ENCODE measurements at regions not wholly inside any gene's neighbourhood (a gene's known extent, or its start where the extent isn't known, plus 50 kb on each side); places are given as distances from the start of the nearest gene placed in this dataset.

DNA sequence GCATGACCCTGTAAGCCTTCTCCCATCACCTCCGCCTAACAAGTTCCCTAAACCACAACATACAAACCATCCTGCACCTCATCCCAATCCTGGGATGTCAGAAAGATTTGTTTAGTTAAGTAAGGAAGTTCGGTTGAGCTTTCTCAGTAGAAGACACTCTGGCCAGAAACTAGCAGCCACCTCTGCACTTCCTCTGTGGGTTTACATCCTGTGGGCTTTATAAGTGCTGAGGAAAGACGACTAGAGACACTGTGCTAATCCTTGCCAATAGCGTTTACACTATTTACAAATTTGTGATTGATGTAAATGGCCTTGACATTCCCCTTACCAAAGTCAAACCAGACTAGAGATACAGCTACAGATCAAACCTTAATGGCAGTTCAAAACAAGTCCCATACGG lies 246.0 kb downstream of the KDM5D start:
- Histone ChIP-seq H3K4me3 (no peak overlapping the region), H3K27ac (no peak overlapping the region), H3K4me1 (no peaks in the 10 kb centered on the region), H3K9me3 (no peaks in the 10 kb centered on the region), H3K27me3 (no peaks in the 10 kb centered on the region), H3K36me3 (no peaks in the 10 kb centered on the region)
- 30% methylated on average over 5 of the region's 5 CpGs; no CpG with 5 or more reads in 1 of the 2 donors for WGBS, 2 donors
- FAIRE-seq (no peak), ATAC-seq (no peak), DNase-seq (no peak)
- intact Hi-C loops (cut with DNase I), result no loop called here
- TF ChIP-seq, protein P1, sequence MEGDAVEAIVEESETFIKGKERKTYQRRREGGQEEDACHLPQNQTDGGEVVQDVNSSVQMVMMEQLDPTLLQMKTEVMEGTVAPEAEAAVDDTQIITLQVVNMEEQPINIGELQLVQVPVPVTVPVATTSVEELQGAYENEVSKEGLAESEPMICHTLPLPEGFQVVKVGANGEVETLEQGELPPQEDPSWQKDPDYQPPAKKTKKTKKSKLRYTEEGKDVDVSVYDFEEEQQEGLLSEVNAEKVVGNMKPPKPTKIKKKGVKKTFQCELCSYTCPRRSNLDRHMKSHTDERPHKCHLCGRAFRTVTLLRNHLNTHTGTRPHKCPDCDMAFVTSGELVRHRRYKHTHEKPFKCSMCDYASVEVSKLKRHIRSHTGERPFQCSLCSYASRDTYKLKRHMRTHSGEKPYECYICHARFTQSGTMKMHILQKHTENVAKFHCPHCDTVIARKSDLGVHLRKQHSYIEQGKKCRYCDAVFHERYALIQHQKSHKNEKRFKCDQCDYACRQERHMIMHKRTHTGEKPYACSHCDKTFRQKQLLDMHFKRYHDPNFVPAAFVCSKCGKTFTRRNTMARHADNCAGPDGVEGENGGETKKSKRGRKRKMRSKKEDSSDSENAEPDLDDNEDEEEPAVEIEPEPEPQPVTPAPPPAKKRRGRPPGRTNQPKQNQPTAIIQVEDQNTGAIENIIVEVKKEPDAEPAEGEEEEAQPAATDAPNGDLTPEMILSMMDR (IDR thresholded peaks at IDR 0.05), result no peak

DNA sequence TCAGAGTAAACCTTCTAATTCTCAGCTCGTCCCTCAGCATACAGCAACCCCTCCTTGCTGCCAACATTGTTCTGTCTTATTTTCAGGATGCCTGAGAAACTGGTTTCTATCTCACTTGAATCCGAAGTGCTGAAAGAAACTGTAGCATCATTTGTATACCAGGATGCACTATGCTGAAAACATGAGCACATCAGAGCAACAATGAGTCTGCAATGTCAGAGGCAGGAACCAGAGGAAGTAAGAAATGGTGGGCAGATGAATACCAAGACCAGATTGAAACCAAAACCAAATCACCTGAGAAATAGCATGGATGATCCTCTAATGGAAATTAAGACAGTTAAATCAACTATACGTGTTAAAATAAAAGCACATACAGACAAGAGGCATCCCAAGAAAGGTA lies 257.0 kb downstream of the KDM5D start:
- no peaks in the 10 kb centered on the region for H3K27me3 ChIP-seq
- DNase-seq (no peak), ATAC-seq (no peak), FAIRE-seq (no peak)
- intact Hi-C loops (cut with DNase I), result no loop called here
- TF ChIP-seq, protein P1 (IDR thresholded peaks at IDR 0.05), result no peak
- WGBS, 2 donors, result 30% methylated on average over 3 of the region's 3 CpGs; no CpG with 5 or more reads in 1 of the 2 donors
- no peaks in the 10 kb centered on the region for H3K36me3 ChIP-seq
- no peak overlapping the region for H3K4me3 ChIP-seq
- no peaks in the 10 kb centered on the region for H3K9me3 ChIP-seq
- no peak overlapping the region for H3K27ac ChIP-seq
- no peaks in the 10 kb centered on the region for H3K4me1 ChIP-seq

DNA sequence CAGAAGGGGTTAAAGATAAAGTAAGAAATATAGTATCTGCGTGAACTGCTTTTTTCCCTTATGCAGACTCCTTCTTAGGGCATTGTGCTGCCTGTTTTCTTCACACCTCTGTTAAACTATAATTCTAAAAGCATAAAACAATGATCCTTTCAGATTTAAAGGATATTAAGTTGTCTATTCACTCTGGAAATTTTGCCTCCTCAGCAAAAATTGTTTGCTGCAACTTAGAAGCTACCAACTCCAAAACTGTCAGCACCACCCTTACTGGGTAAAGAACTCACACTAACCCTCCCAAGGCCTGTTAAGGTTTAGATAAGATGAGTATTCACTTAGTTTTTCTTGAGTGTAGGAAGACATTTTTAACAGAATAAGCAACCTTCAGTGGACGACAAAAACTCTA lies 259.5 kb downstream of the KDM5D start:
- FAIRE-seq, result no peak
- no peak for ATAC-seq
- no peak for DNase-seq
- Histone ChIP-seq H3K27ac (no peak overlapping the region), H3K4me3 (no peak overlapping the region), H3K4me1 (no peaks in the 10 kb centered on the region), H3K36me3 (no peaks in the 10 kb centered on the region), H3K9me3 (no peaks in the 10 kb centered on the region), H3K27me3 (no peaks in the 10 kb centered on the region)
- 59% methylated on average over 2 of the region's 2 CpGs; no CpG with 5 or more reads in 1 of the 2 donors for WGBS, 2 donors
- TF ChIP-seq, protein P1 (IDR thresholded peaks at IDR 0.05), result no peak
- intact Hi-C loops (cut with DNase I), result no loop called here

DNA sequence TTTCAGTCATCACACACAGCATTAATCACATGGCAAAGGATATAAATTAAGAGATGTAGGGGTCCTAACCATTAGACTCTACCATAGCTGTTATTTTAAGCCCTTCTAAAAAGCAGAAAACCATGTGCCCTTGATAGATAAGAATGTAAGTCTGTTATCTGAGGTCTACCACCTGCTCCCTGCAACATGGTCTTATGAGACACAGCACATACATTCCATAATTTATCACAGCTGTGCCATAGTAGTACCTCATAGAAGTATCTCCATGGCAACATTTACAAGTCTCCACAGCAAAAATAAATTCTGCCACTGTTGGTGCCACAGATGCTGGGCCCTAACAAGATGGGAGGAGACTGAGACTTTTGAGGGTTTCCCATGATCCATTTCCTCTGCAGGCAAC lies 265.4 kb downstream of the KDM5D start:
- no peak for DNase-seq
- intact Hi-C loops (cut with DNase I), result no loop called here

DNA sequence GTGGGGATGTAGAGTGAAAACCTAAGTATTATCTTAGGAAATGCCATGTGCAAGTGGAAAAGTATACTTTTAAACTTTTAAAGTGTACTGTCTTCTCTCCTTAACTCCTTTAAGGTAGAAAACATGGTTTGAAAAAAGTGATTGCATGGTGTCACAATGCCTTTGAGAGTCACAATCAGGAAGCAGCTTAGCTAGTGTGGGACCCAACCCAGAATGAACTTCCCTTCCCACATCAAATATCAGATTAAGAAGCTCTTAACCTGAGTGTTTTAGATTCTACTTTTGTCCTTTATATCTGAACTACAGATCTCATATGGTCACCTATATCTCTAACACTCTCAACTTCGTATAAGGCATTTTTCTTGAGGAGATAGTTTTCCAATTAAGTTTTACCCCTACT lies 266.6 kb downstream of the KDM5D start:
- intact Hi-C loops (cut with DNase I), result no loop called here
- FAIRE-seq (no peak), DNase-seq (no peak), ATAC-seq (no peak)
- H3K36me3 ChIP-seq, result no peaks in the 10 kb centered on the region
- TF ChIP-seq, protein P1 (IDR thresholded peaks at IDR 0.05), result no peak
- H3K27me3 ChIP-seq, result no peaks in the 10 kb centered on the region
- WGBS, 2 donors, result 40% methylated on average over 1 of the region's 1 CpG; no CpG with 5 or more reads in 1 of the 2 donors
- no peaks in the 10 kb centered on the region for H3K9me3 ChIP-seq
- no peak overlapping the region for H3K4me3 ChIP-seq
- H3K27ac ChIP-seq, result no peak overlapping the region
- H3K4me1 ChIP-seq, result no peaks in the 10 kb centered on the region

More for the DNA sequence above, 265.4 kb downstream of the KDM5D start:
- Histone ChIP-seq H3K36me3 (no peaks in the 10 kb centered on the region), H3K4me1 (no peaks in the 10 kb centered on the region), H3K27me3 (no peaks in the 10 kb centered on the region), H3K4me3 (no peak overlapping the region), H3K27ac (no peak overlapping the region), H3K9me3 (no peaks in the 10 kb centered on the region)
- no peak for FAIRE-seq
- TF ChIP-seq, protein P1 (IDR thresholded peaks at IDR 0.05), result no peak
- no peak for ATAC-seq

Data from pancreas (tissue), 10 donors.